SK-N-MC (cell line): ENCODE measurements at regions not wholly inside any gene's neighbourhood (a gene's known extent, or its start where the extent isn't known, plus 50 kb on each side); places are given as distances from the start of the nearest gene placed in this dataset.

Experiments used
- DNase-seq: peaks from one replicate; pipeline ENCODE4 v3.0.0-alpha.2; 2011; ENCODE audit warnings: low read depth, low spot score
- H3K27ac ChIP-seq: fragments of 200-600 bp; sonication (generic); 2 replicates; pipeline ENCODE4 v1.5.1; 2016; ENCODE audit warnings: mixed run types
- H3K36me3 ChIP-seq: fragments of 200-600 bp; sonication (generic); 2 replicates; pipeline ENCODE4 v1.6.1; 2017; ENCODE audit warnings: antibody characterized with exemption, low read length, mixed read lengths; ENCODE audit not compliant: insufficient read depth
- H3K4me3 ChIP-seq: fragments of 200-600 bp; sonication (generic); 2 replicates; pipeline ENCODE4 v1.5.1; 2016
- H3K9ac ChIP-seq: fragments of 200-600 bp; sonication (generic); 2 replicates; pipeline ENCODE4 v1.8.0; 2017; ENCODE audit warnings: mixed run types, mixed read lengths; ENCODE audit not compliant: insufficient read length
- H3K9me3 ChIP-seq: fragments of 200-600 bp; sonication (generic); 2 replicates; pipeline ENCODE4 v1.6.1; 2017; ENCODE audit warnings: low read depth, mild to moderate bottlenecking, antibody characterized with exemption, low read length, moderate library complexity, mixed read lengths
- EZH2 ChIP-seq: fragments of 200-600 bp; sonication (generic); IDR thresholded peaks from one replicate; pipeline ENCODE4 v1.6.1; 2017; ENCODE audit warnings: antibody characterized with exemption
- FOXP2 ChIP-seq: optimal IDR thresholded peaks from 2 replicates; pipeline ENCODE3; 2011; ENCODE audit warnings: mild to moderate bottlenecking, moderate library complexity; ENCODE audit not compliant: insufficient read depth; ENCODE audit errors: extremely low read length, control extremely low read depth
- POLR2AphosphoS5 ChIP-seq: IDR thresholded peaks from 2 replicates; pipeline ENCODE4 v1.6.1; 2012; ENCODE audit warnings: mild to moderate bottlenecking, low read depth, low read length, borderline replicate concordance

DNA sequence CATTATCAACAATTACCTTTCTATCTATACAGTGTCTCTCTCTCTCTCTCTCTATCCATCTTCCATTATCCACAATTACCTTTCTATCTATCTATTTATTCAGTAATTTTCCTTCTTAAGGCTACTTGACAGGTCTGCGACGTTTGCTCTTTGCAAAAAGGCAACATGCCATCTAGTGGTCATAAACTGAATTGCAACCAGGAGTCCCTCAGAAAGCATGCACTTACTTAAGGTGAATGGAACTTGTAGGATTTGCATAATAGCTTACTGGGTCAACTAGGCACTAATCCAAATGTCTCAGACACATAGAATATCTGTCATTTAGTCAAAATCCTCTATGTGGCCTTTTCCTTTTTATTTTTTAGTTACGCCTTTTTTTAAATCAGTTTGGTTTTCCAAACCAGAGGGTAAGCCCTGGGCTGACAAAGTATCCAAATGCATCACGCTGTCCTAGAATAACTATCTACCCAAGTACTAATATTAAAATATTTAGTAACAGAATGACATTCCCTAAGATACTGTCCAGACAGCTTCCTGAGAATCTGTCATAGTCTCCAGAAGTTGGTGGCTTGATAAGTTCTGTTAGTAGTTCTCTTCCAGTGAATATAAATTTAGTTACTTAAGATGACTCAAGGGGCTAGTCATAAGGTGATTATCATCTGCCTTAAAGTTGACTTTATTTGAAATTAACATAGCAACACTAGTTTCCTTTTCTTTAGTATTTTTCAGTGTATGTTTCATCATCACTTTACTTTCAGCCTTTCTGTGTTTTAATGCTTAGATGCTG lies 208.3 kb downstream of the PPP1R3A start:
- H3K9ac ChIP-seq = no peak overlapping the region
- H3K4me3 ChIP-seq = no peak overlapping the region
- DNase-seq = peak; percentile 86
- no peaks in the 10 kb centered on the region for H3K36me3 ChIP-seq
- H3K27ac ChIP-seq = no peak overlapping the region
- 0 out of 2 replicates have a peak, but pooled peaks cover 3% of the 10 kb centered on the region for H3K9me3 ChIP-seq
- TF ChIP-seq POLR2AphosphoS5 (no peak), EZH2 (no peak), FOXP2 (no peak)

DNA sequence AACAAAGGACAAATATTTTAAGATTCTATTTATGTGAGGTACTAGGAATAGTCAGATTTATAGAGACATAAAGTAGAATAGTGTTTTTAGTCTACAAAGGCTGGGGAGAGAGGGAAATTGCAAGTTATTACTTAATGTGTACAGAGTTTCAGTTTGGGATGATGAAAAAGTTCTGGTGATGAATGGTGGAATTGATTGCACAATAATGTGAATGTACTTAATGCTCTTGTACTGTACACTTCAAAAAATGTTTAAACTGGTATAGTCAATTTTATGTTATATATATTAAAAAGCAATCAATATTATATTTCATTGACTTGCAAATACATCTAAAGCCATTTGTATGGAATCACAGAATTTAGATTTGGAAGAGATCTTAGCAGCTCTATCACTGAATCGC lies 213.4 kb downstream of the PPP1R3A start:
- Histone ChIP-seq H3K9me3 (no peaks in the 10 kb centered on the region), H3K4me3 (no peak overlapping the region), H3K9ac (no peak overlapping the region), H3K36me3 (no peaks in the 10 kb centered on the region), H3K27ac (no peak overlapping the region)
- DNase-seq = no peak
- TF ChIP-seq FOXP2 (no peak), POLR2AphosphoS5 (no peak), EZH2 (no peak)

DNA sequence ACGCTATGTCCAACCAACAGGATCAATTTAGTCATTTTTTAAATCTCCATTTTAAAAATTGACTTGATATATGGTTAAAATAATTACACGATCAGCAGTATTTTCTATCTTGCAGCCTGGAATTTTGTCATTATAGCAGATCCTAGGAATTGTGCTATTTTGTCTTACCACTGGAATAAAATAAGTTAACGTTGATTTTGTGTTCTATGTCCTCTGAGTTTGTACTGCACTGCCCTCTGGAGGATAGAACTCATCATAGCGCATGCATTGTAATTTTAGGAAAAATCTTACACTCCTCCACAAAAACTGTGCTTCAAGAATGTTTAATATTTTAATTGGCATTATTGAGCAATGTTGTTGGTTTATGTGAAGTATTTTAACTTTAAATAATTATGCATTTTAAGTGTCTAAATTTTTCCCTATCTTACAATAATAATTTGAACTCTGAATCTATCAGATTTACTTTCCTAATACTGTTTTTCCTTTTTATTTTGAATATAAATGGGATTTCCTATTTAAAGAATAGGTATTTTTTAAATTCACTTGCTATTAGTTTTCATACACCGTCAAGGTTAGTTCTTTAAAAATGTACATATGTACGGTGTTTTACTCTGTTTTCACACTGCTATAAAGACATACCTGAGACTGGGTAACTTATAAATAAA lies 220.1 kb downstream of the PPP1R3A start:
- no peak overlapping the region for H3K27ac ChIP-seq
- peak; percentile 47 for DNase-seq

DNA sequence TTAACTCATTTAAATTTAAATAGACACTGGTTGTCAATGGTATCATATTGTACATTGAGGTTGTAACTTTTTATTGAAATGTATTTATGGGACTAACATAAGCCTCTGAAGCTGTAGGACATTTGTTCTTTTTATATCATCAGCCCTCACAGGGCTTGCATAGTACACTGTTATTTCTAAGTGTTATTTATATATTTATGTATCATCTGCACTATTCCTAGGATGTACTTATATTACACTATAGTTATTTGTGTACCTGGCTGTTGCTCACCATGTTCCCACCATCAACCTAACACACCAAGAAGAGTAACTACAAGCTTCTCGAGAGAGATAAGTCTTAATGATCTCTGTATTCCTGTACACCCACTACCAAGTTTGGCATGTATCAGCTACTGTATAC lies 224.7 kb downstream of the PPP1R3A start:
- Histone ChIP-seq H3K9ac (no peak overlapping the region), H3K9me3 (no peaks in the 10 kb centered on the region), H3K27ac (no peak overlapping the region), H3K36me3 (no peaks in the 10 kb centered on the region), H3K4me3 (no peak overlapping the region)
- no peak for DNase-seq
- no peak for TF ChIP-seq EZH2
- no peak for TF ChIP-seq FOXP2
- no peak for TF ChIP-seq POLR2AphosphoS5

More for the DNA sequence above, 220.1 kb downstream of the PPP1R3A start:
- Histone ChIP-seq H3K9me3 (no peaks in the 10 kb centered on the region), H3K4me3 (no peak overlapping the region), H3K9ac (no peak overlapping the region), H3K36me3 (no peaks in the 10 kb centered on the region)
- TF ChIP-seq EZH2 (no peak), FOXP2 (no peak), POLR2AphosphoS5 (no peak)

DNA sequence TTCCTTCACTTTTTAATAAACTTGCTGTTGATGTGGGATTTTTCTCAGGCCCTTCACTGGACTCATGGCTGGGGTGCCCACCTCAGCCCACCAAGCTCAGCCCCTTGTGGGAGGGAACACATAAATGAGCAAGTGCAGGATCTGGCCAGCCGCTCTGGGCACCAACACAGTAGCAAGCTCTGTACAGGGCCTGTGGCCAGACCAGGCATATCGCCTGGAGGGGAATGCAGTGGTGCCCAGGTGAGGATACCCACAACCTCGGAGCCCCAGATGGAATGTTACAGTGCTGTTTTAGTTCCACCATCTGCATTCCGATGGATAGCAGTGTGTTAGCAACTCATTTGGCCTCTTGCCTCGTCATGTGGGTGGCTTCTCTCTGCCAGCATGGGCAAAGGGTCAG lies 234.6 kb downstream of the PPP1R3A start:
- Histone ChIP-seq H3K36me3 (no peaks in the 10 kb centered on the region), H3K4me3 (no peak overlapping the region), H3K9me3 (no peaks in the 10 kb centered on the region), H3K27ac (no peak overlapping the region), H3K9ac (no peak overlapping the region)
- no peak for DNase-seq
- TF ChIP-seq POLR2AphosphoS5 = no peak
- TF ChIP-seq FOXP2 = no peak
- no peak for TF ChIP-seq EZH2

DNA sequence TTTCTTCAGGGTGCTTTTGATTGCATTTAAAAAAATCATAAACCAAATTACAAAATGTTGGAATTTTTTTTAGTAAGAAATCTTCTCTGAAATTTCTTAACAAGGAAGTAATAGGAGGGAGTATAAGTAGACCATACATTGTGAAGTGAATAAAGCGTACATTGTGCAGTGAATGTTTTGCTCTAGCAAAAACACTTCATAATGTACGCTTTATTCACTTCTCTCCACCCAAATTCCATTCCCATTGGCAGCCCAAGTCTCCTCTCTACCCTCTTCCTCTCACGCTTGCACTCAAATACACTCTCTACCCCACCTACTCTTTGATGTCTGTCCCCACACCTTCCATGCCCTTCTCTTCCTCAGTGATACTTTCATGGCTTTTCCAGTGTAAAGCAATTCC lies 241.0 kb downstream of the PPP1R3A start:
- Histone ChIP-seq H3K27ac (no peak overlapping the region), H3K9me3 (no peaks in the 10 kb centered on the region), H3K4me3 (no peak overlapping the region), H3K36me3 (no peaks in the 10 kb centered on the region), H3K9ac (no peak overlapping the region)
- no peak for TF ChIP-seq POLR2AphosphoS5
- no peak for TF ChIP-seq EZH2
- TF ChIP-seq FOXP2 = no peak
- no peak for DNase-seq

DNA sequence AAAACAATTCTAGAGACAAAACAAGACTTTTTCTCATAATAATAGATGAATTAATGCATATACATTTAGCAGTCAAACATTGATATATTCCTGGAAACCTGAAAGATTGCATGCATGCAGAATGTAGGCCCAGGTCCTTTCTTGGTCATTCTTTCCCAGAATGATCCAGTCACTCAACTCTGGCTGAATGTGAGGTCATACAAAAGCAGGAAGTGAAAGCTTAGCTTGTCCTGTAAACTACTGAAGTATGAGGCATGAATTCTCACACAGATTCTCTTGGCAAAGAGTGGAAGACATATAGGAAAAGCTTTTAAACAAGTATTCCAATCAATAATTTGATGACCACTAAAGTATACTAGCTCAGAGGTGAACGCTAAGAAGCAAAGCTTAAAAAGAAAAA lies 253.9 kb downstream of the PPP1R3A start:
- Histone ChIP-seq H3K36me3 (no peaks in the 10 kb centered on the region), H3K4me3 (no peak overlapping the region), H3K27ac (no peak overlapping the region), H3K9ac (no peak overlapping the region), H3K9me3 (no peaks in the 10 kb centered on the region)
- no peak for DNase-seq
- TF ChIP-seq FOXP2 (no peak), EZH2 (no peak), POLR2AphosphoS5 (no peak)

DNA sequence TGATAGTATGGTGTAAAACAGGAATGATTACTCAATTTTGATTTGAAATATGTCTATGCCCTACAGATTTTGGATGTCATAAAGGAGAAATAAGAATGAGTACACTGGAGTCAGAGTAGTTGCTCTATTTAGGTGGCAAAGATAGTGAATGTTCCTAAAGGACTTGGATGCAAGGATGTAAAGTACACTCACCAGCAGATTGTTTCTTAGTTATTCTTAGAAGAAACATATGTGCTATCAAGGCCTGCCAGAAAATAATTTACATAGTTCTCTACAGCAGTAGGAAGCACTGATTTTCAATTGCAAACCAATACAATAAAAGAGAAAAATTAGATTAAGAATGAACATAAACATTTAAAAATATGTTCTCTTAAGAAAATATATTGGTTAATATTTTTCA lies 259.4 kb downstream of the PPP1R3A start:
- no peak overlapping the region for H3K9ac ChIP-seq
- H3K36me3 ChIP-seq = no peaks in the 10 kb centered on the region
- no peaks in the 10 kb centered on the region for H3K9me3 ChIP-seq
- no peak for TF ChIP-seq EZH2
- no peak for TF ChIP-seq FOXP2
- no peak for TF ChIP-seq POLR2AphosphoS5
- no peak for DNase-seq
- no peak overlapping the region for H3K4me3 ChIP-seq
- no peak overlapping the region for H3K27ac ChIP-seq

DNA sequence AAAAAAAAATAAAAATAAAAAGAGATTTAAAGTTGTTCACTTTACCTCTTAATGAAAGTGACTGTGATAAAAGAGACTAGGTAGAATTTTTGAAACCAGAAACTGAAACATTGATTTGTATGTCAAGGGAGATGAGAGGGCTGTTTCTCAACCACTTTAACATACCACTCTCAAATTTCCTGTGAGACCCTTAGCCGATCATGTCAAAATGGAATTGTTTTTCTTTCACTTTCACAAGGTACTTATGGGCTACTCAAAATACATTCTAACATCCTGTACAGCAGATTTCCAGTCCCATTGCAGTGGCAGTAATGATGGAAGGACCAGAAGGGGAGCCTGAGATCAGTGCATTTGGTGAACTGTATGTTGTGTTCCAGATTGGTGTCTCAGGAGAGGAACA lies 261.2 kb downstream of the PPP1R3A start:
- no peak for TF ChIP-seq FOXP2
- no peak for TF ChIP-seq POLR2AphosphoS5
- TF ChIP-seq EZH2 = no peak
- DNase-seq = no peak
- no peak overlapping the region for H3K9ac ChIP-seq

More for the DNA sequence above, 261.2 kb downstream of the PPP1R3A start:
- Histone ChIP-seq H3K4me3 (no peak overlapping the region), H3K9me3 (no peaks in the 10 kb centered on the region), H3K27ac (no peak overlapping the region), H3K36me3 (no peaks in the 10 kb centered on the region)
